Fibroblast of lung (primary cell): ENCODE measurements at regions not wholly inside any gene's neighbourhood (a gene's known extent, or its start where the extent isn't known, plus 50 kb on each side); places are given as distances from the start of the nearest gene placed in this dataset.

Experiments
- DNase-seq, 2 donors: peaks; one replicate each; pipeline versions ENCODE4 v3.0.0 to v3.0.0-alpha.2; 2010; ENCODE audit warnings: low read depth in 2 of 2
- H2AFZ ChIP-seq: 2 replicates; pipeline ENCODE4 v1.5.1; 2012; ENCODE audit warnings: low read length, control low read depth, inconsistent platforms
- H3K27ac ChIP-seq: 2 replicates; pipeline ENCODE4 v1.5.1; 2011; ENCODE audit warnings: low read length, control low read depth; ENCODE audit not compliant: insufficient read depth
- H3K27me3 ChIP-seq: 2 replicates; pipeline ENCODE4 v1.5.1; 2011; ENCODE audit warnings: mild to moderate bottlenecking, low read length; ENCODE audit not compliant: control insufficient read depth, insufficient read depth
- H3K36me3 ChIP-seq: 2 replicates; pipeline ENCODE4 v1.5.1; 2011; ENCODE audit warnings: low read length; ENCODE audit not compliant: control insufficient read depth, insufficient read depth
- H3K4me1 ChIP-seq: 2 replicates; pipeline ENCODE4 v1.5.1; 2011; ENCODE audit warnings: low read length; ENCODE audit not compliant: control insufficient read depth, insufficient read depth; ENCODE audit errors: extremely low read depth
- H3K4me2 ChIP-seq: 2 replicates; pipeline ENCODE4 v1.5.1; 2011; ENCODE audit warnings: low read length, control low read depth; ENCODE audit not compliant: insufficient read depth; ENCODE audit errors: extremely low read depth
- H3K4me3 ChIP-seq, 4 experiments: fragments of 200-600 bp in 1 of 4; sonication (generic) in 1 of 4; replicated peaks in 1 of 4; 2 replicates each; pipeline ENCODE4 v1.5.1; 2011 to 2016; ENCODE audit warnings: low read length in 4 of 4, low read depth in 3 of 4, mild to moderate bottlenecking in 3 of 4, control low read depth in 2 of 4, inconsistent platforms in 1 of 4, mixed read lengths in 1 of 4; ENCODE audit not compliant: insufficient read depth in 1 of 4; ENCODE audit errors: control extremely low read depth in 1 of 4
- H3K79me2 ChIP-seq: 2 replicates; pipeline ENCODE4 v1.5.1; 2012; ENCODE audit warnings: mild to moderate bottlenecking, low read length, inconsistent platforms; ENCODE audit not compliant: control insufficient read depth, insufficient read depth
- H3K9ac ChIP-seq: 2 replicates; pipeline ENCODE4 v1.5.1; 2011; ENCODE audit warnings: mild to moderate bottlenecking, low read length, control low read depth; ENCODE audit not compliant: insufficient read depth
- H3K9me3 ChIP-seq: 2 replicates; pipeline ENCODE4 v1.5.1; 2012; ENCODE audit warnings: low read depth, low read length; ENCODE audit not compliant: control insufficient read depth, insufficient read depth
- H4K20me1 ChIP-seq: 2 replicates; pipeline ENCODE4 v1.5.1; 2011; ENCODE audit warnings: low read length; ENCODE audit not compliant: control insufficient read depth, insufficient read depth; ENCODE audit errors: extremely low read depth
- CTCF ChIP-seq, 2 donors: IDR thresholded peaks in 1 of 2; conservative IDR thresholded peaks in 1 of 2; 1 replicate in 1 of 2; 2 replicates in 1 of 2; pipeline ENCODE4 v1.5.1; 2011 to 2012; ENCODE audit warnings: low read length in 2 of 2, control low read depth in 1 of 2, inconsistent platforms in 1 of 2, low read depth in 1 of 2, mild to moderate bottlenecking in 1 of 2
- EZH2 ChIP-seq: IDR thresholded peaks from 2 replicates; pipeline ENCODE4 v1.5.1; 2012; ENCODE audit warnings: low read length, control low read depth, mild to moderate bottlenecking; ENCODE audit errors: missing control alignments

DNA sequence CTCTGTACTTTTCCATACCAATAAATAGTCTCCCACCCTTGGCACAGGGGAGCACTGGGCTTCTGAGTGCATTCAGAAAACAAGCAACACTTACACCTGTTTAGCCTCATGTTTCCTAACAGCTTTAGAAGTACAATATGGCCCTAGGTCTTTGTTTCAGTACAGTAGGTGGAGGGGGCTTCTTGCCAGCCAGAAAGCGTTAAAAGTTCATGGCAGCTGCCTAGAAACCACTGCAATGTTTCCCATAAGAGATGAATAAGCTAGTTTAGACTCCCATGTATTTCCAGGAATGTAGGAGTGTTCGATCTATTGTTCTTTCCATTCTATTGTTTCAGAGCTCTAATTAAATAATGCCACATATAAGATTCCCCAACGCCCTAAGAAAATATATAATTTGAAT is 444.8 kb downstream of the ARHGEF28 start:
- no peaks in the 10 kb centered on the region for H3K9me3 ChIP-seq
- no peak overlapping the region for H3K4me2 ChIP-seq
- no peaks in the 10 kb centered on the region for H4K20me1 ChIP-seq
- peak in 1 of 2 donors; percentile 15 for DNase-seq
- no peak overlapping the region for H3K9ac ChIP-seq
- no peak overlapping the region for H3K4me3 ChIP-seq
- H3K36me3 ChIP-seq, result no peaks in the 10 kb centered on the region
- H3K27me3 ChIP-seq, result no peaks in the 10 kb centered on the region
- H3K27ac ChIP-seq, result no peak overlapping the region
- H3K79me2 ChIP-seq, result no peaks in the 10 kb centered on the region
- no peak overlapping the region for H2AFZ ChIP-seq
- TF ChIP-seq CTCF (conservative IDR thresholded peaks at IDR 0.05 in 1 of 2, IDR thresholded peaks at IDR 0.05 in 1 of 2; ENCODE audit: low read depth in 1 of 2, low read length in 2 of 2) (no peak), EZH2 (no peak)
- no peaks in the 10 kb centered on the region for H3K4me1 ChIP-seq

DNA sequence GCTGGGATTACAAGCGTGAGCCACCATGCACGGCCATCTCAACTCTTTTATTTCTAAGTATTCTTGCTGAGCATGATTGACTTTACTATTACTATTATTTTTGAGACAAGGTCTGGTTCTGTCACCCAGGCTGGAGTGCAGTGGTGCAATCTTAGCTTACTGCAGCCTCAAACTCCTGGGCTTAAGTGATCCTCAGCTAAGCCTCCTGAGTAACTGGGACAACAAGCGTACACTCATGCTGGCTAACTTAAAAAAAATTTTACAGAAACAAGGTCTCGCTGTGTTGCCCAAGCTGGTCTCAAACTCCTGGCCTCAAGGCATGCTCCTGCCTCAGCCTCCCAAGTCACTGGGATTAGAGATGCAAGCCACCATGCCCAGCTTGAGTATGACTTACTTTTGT is 443.7 kb downstream of the ARHGEF28 start:
- no peak overlapping the region for H3K4me3 ChIP-seq
- no peak overlapping the region for H3K27ac ChIP-seq
- H2AFZ ChIP-seq, result no peak overlapping the region
- no peaks in the 10 kb centered on the region for H3K79me2 ChIP-seq
- no peak for DNase-seq
- H3K9ac ChIP-seq, result no peak overlapping the region
- no peaks in the 10 kb centered on the region for H3K9me3 ChIP-seq
- no peaks in the 10 kb centered on the region for H3K27me3 ChIP-seq
- H4K20me1 ChIP-seq, result no peaks in the 10 kb centered on the region
- no peaks in the 10 kb centered on the region for H3K4me1 ChIP-seq
- H3K4me2 ChIP-seq, result no peak overlapping the region
- no peak for TF ChIP-seq EZH2
- TF ChIP-seq CTCF (conservative IDR thresholded peaks at IDR 0.05 in 1 of 2, IDR thresholded peaks at IDR 0.05 in 1 of 2; ENCODE audit: low read depth in 1 of 2, low read length in 2 of 2), result no peak
- H3K36me3 ChIP-seq, result no peaks in the 10 kb centered on the region

- Histone ChIP-seq H3K4me1 (no peaks in the 10 kb centered on the region), H3K27me3 (no peaks in the 10 kb centered on the region), H3K27ac (no peak overlapping the region), H2AFZ (no peak overlapping the region), H3K36me3 (no peaks in the 10 kb centered on the region), H3K4me2 (no peak overlapping the region), H3K79me2 (no peaks in the 10 kb centered on the region), H4K20me1 (no peaks in the 10 kb centered on the region), H3K4me3 (no peak overlapping the region), H3K9ac (no peak overlapping the region), H3K9me3 (no peaks in the 10 kb centered on the region)
- DNase-seq, result no peak
- TF ChIP-seq CTCF (conservative IDR thresholded peaks at IDR 0.05 in 1 of 2, IDR thresholded peaks at IDR 0.05 in 1 of 2; ENCODE audit: low read depth in 1 of 2, low read length in 2 of 2) (no peak), EZH2 (no peak)
Observed at GRCh38 chr5:74067748-74068541, 441.9 kb downstream of the ARHGEF28 start.
